ENCODE measurements at regions not wholly inside any gene's neighbourhood (a gene's known extent, or its start where the extent isn't known, plus 50 kb on each side); places are given as distances from the start of the nearest gene placed in this dataset.
"Not testable (repeated sequence)": the region's sequence is repeated elsewhere in the genome, so short reads cannot be mapped to it uniquely, and the experiment has no call there.

- H3K27me3 ChIP-seq (ENCODE audit: control insufficient read depth, insufficient read depth, low read length): no peaks in the 10 kb centered on the region
- no peak overlapping the region for H3K4me3 ChIP-seq (ENCODE audit: low read length)
- H3K36me3 ChIP-seq (ENCODE audit: control insufficient read depth, insufficient read depth, low read length): no peaks in the 10 kb centered on the region
- H3K4me1 ChIP-seq (ENCODE audit: control insufficient read depth, insufficient read depth, low read length): no peaks in the 10 kb centered on the region
- H3K9ac ChIP-seq (ENCODE audit: low read length): no peak overlapping the region
- H3K27ac ChIP-seq (ENCODE audit: low read depth, low read length): no peak overlapping the region
Measured at GRCh38 chr6:92687278-92687677, 732.1 kb downstream of the EPHA7 start.

GRCh38 chr6:92684386-92684785, 735.0 kb downstream of the EPHA7 start:
- H3K36me3 ChIP-seq (ENCODE audit: control insufficient read depth, insufficient read depth, low read length): no peaks in the 10 kb centered on the region
- H3K27me3 ChIP-seq (ENCODE audit: control insufficient read depth, insufficient read depth, low read length): no peaks in the 10 kb centered on the region
- no peak overlapping the region for H3K4me3 ChIP-seq (ENCODE audit: low read length)
- no peaks in the 10 kb centered on the region for H3K4me1 ChIP-seq (ENCODE audit: control insufficient read depth, insufficient read depth, low read length)
- no peak overlapping the region for H3K27ac ChIP-seq (ENCODE audit: low read depth, low read length)
- no peak overlapping the region for H3K9ac ChIP-seq (ENCODE audit: low read length)

DNA sequence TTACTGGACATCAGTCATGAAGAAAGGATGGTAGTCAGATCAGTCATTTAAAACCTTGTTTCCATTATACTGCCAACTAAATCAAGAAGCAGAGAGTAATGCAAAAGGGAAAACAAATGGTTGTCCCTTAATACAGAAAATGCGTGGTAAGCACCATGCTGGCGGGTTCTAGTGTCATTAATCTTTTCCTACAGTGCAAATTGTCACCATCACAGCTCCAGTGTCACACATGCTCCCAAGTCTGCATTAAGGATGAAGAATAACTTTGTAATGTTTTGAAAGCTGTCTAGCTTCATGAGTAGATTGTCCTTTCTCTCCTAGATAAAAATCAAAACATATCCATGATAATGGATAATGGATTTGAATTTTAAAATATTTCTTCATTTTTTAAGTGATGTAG, 735.6 kb downstream of the EPHA7 start:
- no peak overlapping the region for H3K9ac ChIP-seq (ENCODE audit: low read length)
- no peak overlapping the region for H3K27ac ChIP-seq (ENCODE audit: low read depth, low read length)
- H3K4me1 ChIP-seq (ENCODE audit: control insufficient read depth, insufficient read depth, low read length): no peaks in the 10 kb centered on the region
- H3K27me3 ChIP-seq (ENCODE audit: control insufficient read depth, insufficient read depth, low read length): no peaks in the 10 kb centered on the region
- no peak overlapping the region for H3K4me3 ChIP-seq (ENCODE audit: low read length)
- H3K36me3 ChIP-seq (ENCODE audit: control insufficient read depth, insufficient read depth, low read length): no peaks in the 10 kb centered on the region

- H3K9ac ChIP-seq (ENCODE audit: low read length): no peak overlapping the region
- no peak overlapping the region for H3K4me3 ChIP-seq (ENCODE audit: low read length)
- no peaks in the 10 kb centered on the region for H3K36me3 ChIP-seq (ENCODE audit: control insufficient read depth, insufficient read depth, low read length)
- H3K27ac ChIP-seq (ENCODE audit: low read depth, low read length): no peak overlapping the region
- H3K4me1 ChIP-seq (ENCODE audit: control insufficient read depth, insufficient read depth, low read length): no peaks in the 10 kb centered on the region
- no peaks in the 10 kb centered on the region for H3K27me3 ChIP-seq (ENCODE audit: control insufficient read depth, insufficient read depth, low read length)
Measured at GRCh38 chr6:92682516-92683398, 736.6 kb downstream of the EPHA7 start.

DNA sequence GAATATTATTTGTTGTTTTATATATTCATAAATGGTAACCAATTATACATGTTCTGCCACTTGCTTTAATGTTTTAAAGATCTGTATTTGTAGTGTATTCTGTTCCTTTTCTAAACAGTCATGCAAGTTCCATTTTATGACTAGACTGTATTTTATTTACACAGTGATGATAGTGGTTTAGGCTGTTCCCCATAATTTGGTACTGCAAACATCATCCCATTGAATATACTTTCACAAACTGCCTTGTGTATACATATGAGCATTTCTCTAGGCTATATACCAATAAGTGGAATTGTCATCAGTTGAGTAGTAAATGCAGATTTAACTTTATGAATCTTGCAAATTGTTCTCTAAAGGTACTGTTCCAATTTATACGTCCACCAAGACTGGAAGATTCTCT, 738.0 kb downstream of the EPHA7 start:
- Histone ChIP-seq H3K27ac (ENCODE audit: low read depth, low read length) (no peak overlapping the region), H3K27me3 (ENCODE audit: control insufficient read depth, insufficient read depth, low read length) (no peaks in the 10 kb centered on the region), H3K4me3 (ENCODE audit: low read length) (no peak overlapping the region), H3K4me1 (ENCODE audit: control insufficient read depth, insufficient read depth, low read length) (no peaks in the 10 kb centered on the region), H3K9ac (ENCODE audit: low read length) (no peak overlapping the region), H3K36me3 (ENCODE audit: control insufficient read depth, insufficient read depth, low read length) (no peaks in the 10 kb centered on the region)

- H3K36me3 ChIP-seq (ENCODE audit: control insufficient read depth, insufficient read depth, low read length); H3K27me3 ChIP-seq (ENCODE audit: control insufficient read depth, insufficient read depth, low read length); H3K4me1 ChIP-seq (ENCODE audit: control insufficient read depth, insufficient read depth, low read length); H3K27ac ChIP-seq (ENCODE audit: low read depth, low read length); H3K4me3 ChIP-seq (ENCODE audit: low read length); H3K9ac ChIP-seq (ENCODE audit: low read length): not testable (repeated sequence)
Measured at GRCh38 chr6:92671462-92671861, 747.9 kb downstream of the EPHA7 start.

- Histone ChIP-seq H3K4me3 (ENCODE audit: low read length) (no peak overlapping the region), H3K27me3 (ENCODE audit: control insufficient read depth, insufficient read depth, low read length) (no peaks in the 10 kb centered on the region), H3K4me1 (ENCODE audit: control insufficient read depth, insufficient read depth, low read length) (no peaks in the 10 kb centered on the region), H3K9ac (ENCODE audit: low read length) (no peak overlapping the region), H3K36me3 (ENCODE audit: control insufficient read depth, insufficient read depth, low read length) (no peaks in the 10 kb centered on the region), H3K27ac (ENCODE audit: low read depth, low read length) (no peak overlapping the region)
Measured at GRCh38 chr6:92667843-92668242, 751.5 kb downstream of the EPHA7 start.

DNA sequence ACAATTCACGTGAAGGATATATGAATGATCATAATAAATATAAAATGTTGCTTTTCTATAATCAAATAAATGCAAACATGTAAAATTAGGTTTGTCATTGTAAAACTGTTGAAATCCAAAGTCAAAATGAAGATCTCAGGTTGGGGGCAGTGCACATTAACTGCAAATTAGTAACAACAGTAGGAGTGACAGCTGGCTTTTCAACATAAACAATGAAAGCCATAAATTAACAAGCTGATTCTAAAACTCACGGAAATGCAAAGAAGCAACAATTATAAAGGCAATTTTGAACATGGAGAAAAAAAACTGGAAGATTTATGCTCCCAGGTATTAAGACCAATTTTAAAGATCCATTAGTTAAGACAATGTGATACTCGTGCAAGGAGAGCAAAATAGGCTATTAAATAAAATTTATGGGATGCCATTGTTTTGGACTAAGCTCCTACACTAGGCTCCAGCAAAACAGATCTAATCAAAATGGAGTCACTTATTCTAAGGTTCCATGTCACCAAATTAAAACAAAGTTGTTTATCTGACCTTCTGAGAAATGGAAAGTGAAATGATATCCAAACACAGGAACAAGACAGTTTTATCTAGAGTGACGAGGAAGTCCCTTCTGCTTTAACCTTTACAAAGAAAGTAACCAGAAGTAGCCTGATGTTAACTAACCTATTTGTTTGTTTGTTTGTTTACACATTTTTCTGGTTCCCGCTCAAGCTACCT, 770.8 kb downstream of the EPHA7 start:
- Histone ChIP-seq H3K9ac (ENCODE audit: low read length) (no peak overlapping the region), H3K27me3 (ENCODE audit: control insufficient read depth, insufficient read depth, low read length) (no peaks in the 10 kb centered on the region), H3K4me1 (ENCODE audit: control insufficient read depth, insufficient read depth, low read length) (no peaks in the 10 kb centered on the region), H3K36me3 (ENCODE audit: control insufficient read depth, insufficient read depth, low read length) (no peaks in the 10 kb centered on the region), H3K27ac (ENCODE audit: low read depth, low read length) (no peak overlapping the region), H3K4me3 (ENCODE audit: low read length) (no peak overlapping the region)

GRCh38 chr6:92647630-92648029, 771.7 kb downstream of the EPHA7 start:
- no peak overlapping the region for H3K4me3 ChIP-seq (ENCODE audit: low read length)
- no peak overlapping the region for H3K27ac ChIP-seq (ENCODE audit: low read depth, low read length)
- H3K27me3 ChIP-seq (ENCODE audit: control insufficient read depth, insufficient read depth, low read length): no peaks in the 10 kb centered on the region
- H3K4me1 ChIP-seq (ENCODE audit: control insufficient read depth, insufficient read depth, low read length): no peaks in the 10 kb centered on the region
- H3K9ac ChIP-seq (ENCODE audit: low read length): no peak overlapping the region
- no peaks in the 10 kb centered on the region for H3K36me3 ChIP-seq (ENCODE audit: control insufficient read depth, insufficient read depth, low read length)

DNA sequence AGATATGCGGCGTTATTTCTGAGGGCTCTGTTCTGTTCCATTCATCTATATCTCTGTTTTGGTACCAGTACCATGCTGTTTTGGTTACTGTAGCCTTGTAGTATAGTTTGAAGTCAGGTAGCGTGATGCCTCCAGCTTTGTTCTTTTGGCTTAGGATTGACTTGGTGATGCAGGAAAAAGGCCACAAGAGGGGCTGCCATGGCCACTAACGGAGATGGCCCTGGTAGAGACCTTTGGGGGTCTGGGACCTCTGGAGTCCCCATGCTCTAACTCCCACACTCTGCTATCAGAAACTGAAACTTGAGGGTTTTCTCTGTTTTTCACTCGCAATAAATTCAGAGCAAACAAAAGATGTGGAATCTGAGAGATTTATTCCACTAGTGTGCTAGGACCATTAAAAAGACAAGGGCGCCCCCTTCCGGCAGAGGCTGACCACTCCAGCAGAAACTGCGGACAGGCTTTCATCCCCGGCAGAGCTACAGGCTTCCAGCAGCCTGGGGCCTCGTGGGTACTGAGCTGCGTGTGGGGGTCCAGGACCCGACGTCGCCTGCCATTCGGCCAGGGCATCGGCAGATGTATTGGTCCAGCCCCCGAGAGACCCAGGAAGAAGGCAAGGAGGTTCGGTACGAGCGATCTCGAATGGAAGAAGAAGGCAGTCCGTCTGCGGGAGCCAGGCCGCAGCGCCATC, 775.1 kb downstream of the EPHA7 start:
- H3K4me3 ChIP-seq (ENCODE audit: low read length); H3K27ac ChIP-seq (ENCODE audit: low read depth, low read length); H3K9ac ChIP-seq (ENCODE audit: low read length); H3K4me1 ChIP-seq (ENCODE audit: control insufficient read depth, insufficient read depth, low read length); H3K27me3 ChIP-seq (ENCODE audit: control insufficient read depth, insufficient read depth, low read length); H3K36me3 ChIP-seq (ENCODE audit: control insufficient read depth, insufficient read depth, low read length): not testable (repeated sequence)

DNA sequence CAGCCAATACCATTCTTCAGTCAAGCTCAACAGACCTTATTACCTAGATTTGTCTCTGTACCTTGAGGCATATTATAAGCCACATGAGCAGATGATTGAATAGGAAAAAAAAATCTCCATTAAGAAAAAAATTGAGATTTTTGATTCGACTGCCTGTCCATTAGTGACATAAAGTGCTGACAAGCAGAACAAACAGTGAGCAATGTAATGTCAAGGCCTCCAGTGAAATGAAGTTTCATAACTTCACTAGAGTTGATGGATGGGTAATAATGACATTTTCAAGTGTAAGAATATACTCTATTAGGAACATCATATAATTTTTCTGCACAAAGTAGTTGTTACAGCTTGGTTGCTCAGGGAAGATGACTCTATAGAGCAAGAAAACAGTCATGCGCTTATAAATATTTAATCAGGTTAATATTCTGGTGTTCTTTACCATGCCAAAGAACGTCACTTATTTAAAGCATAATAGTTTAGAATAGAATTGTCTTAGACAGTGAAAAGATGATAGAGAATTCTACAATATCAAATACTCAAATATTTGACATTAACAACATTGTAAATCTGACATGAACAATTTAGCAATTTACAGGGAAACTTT, 783.7 kb downstream of the EPHA7 start:
- Histone ChIP-seq H3K4me1 (ENCODE audit: control insufficient read depth, insufficient read depth, low read length) (no peaks in the 10 kb centered on the region), H3K27ac (ENCODE audit: low read depth, low read length) (no peak overlapping the region), H3K9ac (ENCODE audit: low read length) (no peak overlapping the region), H3K4me3 (ENCODE audit: low read length) (no peak overlapping the region), H3K27me3 (ENCODE audit: control insufficient read depth, insufficient read depth, low read length) (no peaks in the 10 kb centered on the region), H3K36me3 (ENCODE audit: control insufficient read depth, insufficient read depth, low read length) (no peaks in the 10 kb centered on the region)

GRCh38 chr6:92634561-92634960, 784.8 kb downstream of the EPHA7 start:
- Histone ChIP-seq H3K9ac (ENCODE audit: low read length) (no peak overlapping the region), H3K4me1 (ENCODE audit: control insufficient read depth, insufficient read depth, low read length) (no peaks in the 10 kb centered on the region), H3K27ac (ENCODE audit: low read depth, low read length) (no peak overlapping the region)

More at GRCh38 chr6:92634561-92634960, 784.8 kb downstream of the EPHA7 start:
- no peaks in the 10 kb centered on the region for H3K27me3 ChIP-seq (ENCODE audit: control insufficient read depth, insufficient read depth, low read length)
- H3K36me3 ChIP-seq (ENCODE audit: control insufficient read depth, insufficient read depth, low read length): no peaks in the 10 kb centered on the region
- H3K4me3 ChIP-seq (ENCODE audit: low read length): no peak overlapping the region

Data from rectal smooth muscle tissue (tissue), 1 donor.